ENCODE measurements at regions not wholly inside any gene's neighbourhood (a gene's known extent, or its start where the extent isn't known, plus 50 kb on each side); places are given as distances from the start of the nearest gene placed in this dataset.

DNA sequence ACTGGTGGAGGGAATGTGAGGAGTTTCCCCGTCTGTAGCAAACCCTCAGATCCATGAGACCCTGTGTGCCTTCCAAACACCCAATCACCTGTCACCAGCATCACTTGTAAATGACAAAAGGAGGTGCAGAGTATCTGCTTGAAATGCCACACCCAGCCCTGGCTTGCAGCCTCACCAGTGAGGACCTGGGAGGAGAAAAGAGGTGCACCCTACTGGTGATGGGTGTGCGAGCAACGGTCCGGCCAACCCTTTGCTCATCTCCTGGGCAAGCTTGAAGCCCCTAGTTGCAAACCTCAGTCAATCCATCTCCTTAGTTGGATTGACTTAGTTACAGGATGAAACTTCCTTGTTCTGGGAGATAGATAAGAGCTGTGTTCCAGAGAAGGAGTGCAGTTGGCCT lies 62.4 kb upstream of the WAPL start:
- TF ChIP-seq FOXM1 (IDR thresholded peaks at IDR 0.05; ENCODE audit: borderline replicate concordance, low read depth) (no peak), EP300 (IDR thresholded peaks at IDR 0.05; ENCODE audit: borderline replicate concordance) (no peak), ZBTB7A (IDR thresholded peaks at IDR 0.05; ENCODE audit: low read depth) (no peak), YY1 (IDR thresholded peaks at IDR 0.05; ENCODE audit: low read depth) (no peak), CEBPB (IDR thresholded peaks at IDR 0.05) (no peak), CREB1 (IDR thresholded peaks at IDR 0.05; ENCODE audit: low read depth) (no peak), MAX (IDR thresholded peaks at IDR 0.05) (no peak), RAD21 (IDR thresholded peaks at IDR 0.05; ENCODE audit: low read depth) (no peak), TAF1 (IDR thresholded peaks at IDR 0.05; ENCODE audit: low read depth) (no peak), TEAD4 (IDR thresholded peaks at IDR 0.05) (no peak)
- TF ChIP-seq, protein P1, sequence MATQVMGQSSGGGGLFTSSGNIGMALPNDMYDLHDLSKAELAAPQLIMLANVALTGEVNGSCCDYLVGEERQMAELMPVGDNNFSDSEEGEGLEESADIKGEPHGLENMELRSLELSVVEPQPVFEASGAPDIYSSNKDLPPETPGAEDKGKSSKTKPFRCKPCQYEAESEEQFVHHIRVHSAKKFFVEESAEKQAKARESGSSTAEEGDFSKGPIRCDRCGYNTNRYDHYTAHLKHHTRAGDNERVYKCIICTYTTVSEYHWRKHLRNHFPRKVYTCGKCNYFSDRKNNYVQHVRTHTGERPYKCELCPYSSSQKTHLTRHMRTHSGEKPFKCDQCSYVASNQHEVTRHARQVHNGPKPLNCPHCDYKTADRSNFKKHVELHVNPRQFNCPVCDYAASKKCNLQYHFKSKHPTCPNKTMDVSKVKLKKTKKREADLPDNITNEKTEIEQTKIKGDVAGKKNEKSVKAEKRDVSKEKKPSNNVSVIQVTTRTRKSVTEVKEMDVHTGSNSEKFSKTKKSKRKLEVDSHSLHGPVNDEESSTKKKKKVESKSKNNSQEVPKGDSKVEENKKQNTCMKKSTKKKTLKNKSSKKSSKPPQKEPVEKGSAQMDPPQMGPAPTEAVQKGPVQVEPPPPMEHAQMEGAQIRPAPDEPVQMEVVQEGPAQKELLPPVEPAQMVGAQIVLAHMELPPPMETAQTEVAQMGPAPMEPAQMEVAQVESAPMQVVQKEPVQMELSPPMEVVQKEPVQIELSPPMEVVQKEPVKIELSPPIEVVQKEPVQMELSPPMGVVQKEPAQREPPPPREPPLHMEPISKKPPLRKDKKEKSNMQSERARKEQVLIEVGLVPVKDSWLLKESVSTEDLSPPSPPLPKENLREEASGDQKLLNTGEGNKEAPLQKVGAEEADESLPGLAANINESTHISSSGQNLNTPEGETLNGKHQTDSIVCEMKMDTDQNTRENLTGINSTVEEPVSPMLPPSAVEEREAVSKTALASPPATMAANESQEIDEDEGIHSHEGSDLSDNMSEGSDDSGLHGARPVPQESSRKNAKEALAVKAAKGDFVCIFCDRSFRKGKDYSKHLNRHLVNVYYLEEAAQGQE (IDR thresholded peaks at IDR 0.05; ENCODE audit: low read depth) = no peak
- TF ChIP-seq, protein P2, sequence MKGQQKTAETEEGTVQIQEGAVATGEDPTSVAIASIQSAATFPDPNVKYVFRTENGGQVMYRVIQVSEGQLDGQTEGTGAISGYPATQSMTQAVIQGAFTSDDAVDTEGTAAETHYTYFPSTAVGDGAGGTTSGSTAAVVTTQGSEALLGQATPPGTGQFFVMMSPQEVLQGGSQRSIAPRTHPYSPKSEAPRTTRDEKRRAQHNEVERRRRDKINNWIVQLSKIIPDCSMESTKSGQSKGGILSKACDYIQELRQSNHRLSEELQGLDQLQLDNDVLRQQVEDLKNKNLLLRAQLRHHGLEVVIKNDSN (IDR thresholded peaks at IDR 0.05) = no peak
